Ishikawa (cell line): ENCODE measurements at regions not wholly inside any gene's neighbourhood (a gene's known extent, or its start where the extent isn't known, plus 50 kb on each side); places are given as distances from the start of the nearest gene placed in this dataset.

Experiments used
- CEBPB ChIP-seq: IDR thresholded peaks from 2 replicates; pipeline ENCODE4 v1.6.1; 2012
- CREB1 ChIP-seq: IDR thresholded peaks from 2 replicates; pipeline ENCODE4 v1.6.1; 2012; ENCODE audit warnings: low read depth
- EGR1 ChIP-seq: IDR thresholded peaks from 2 replicates; pipeline ENCODE4 v1.6.1; 2012
- EP300 ChIP-seq: IDR thresholded peaks from 2 replicates; pipeline ENCODE4 v1.6.1; 2012; ENCODE audit warnings: borderline replicate concordance
- FOXM1 ChIP-seq: IDR thresholded peaks from 2 replicates; pipeline ENCODE4 v1.6.1; 2012; ENCODE audit warnings: low read depth, borderline replicate concordance
- NFIC ChIP-seq: IDR thresholded peaks from 2 replicates; pipeline ENCODE4 v1.6.1; 2012
- RAD21 ChIP-seq: IDR thresholded peaks from 2 replicates; pipeline ENCODE4 v1.6.1; 2012; ENCODE audit warnings: low read depth
- TAF1 ChIP-seq: IDR thresholded peaks from 2 replicates; pipeline ENCODE4 v1.6.1; 2012; ENCODE audit warnings: low read depth, mild to moderate bottlenecking
- TCF12 ChIP-seq: IDR thresholded peaks from 2 replicates; pipeline ENCODE4 v1.6.1; 2012; ENCODE audit warnings: low read depth
- TEAD4 ChIP-seq: IDR thresholded peaks from 2 replicates; pipeline ENCODE4 v1.6.1; 2012
- YY1 ChIP-seq: IDR thresholded peaks from 2 replicates; pipeline ENCODE4 v1.6.1; 2012; ENCODE audit warnings: low read depth
- ZBTB7A ChIP-seq: IDR thresholded peaks from 2 replicates; pipeline ENCODE4 v1.6.1; 2012; ENCODE audit warnings: low read depth
- TF ChIP-seq, protein P1 (sequence below): IDR thresholded peaks from 2 replicates; pipeline ENCODE4 v1.6.1; 2012
- TF ChIP-seq, protein P2 (sequence below): IDR thresholded peaks from 2 replicates; pipeline ENCODE4 v1.6.1; 2012
- TF ChIP-seq, protein P3 (sequence below): IDR thresholded peaks from 2 replicates; pipeline ENCODE4 v1.6.1; 2012; ENCODE audit warnings: low read depth, mild to moderate bottlenecking

GRCh38 chr6:105753620-105754211 is 332.4 kb upstream of the PRDM1 start:
- TF ChIP-seq TAF1: no peak
- TF ChIP-seq, protein P1, sequence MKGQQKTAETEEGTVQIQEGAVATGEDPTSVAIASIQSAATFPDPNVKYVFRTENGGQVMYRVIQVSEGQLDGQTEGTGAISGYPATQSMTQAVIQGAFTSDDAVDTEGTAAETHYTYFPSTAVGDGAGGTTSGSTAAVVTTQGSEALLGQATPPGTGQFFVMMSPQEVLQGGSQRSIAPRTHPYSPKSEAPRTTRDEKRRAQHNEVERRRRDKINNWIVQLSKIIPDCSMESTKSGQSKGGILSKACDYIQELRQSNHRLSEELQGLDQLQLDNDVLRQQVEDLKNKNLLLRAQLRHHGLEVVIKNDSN: no peak
- no peak for TF ChIP-seq EP300
- TF ChIP-seq CREB1: no peak
- TF ChIP-seq TCF12: no peak
- TF ChIP-seq, protein P2, sequence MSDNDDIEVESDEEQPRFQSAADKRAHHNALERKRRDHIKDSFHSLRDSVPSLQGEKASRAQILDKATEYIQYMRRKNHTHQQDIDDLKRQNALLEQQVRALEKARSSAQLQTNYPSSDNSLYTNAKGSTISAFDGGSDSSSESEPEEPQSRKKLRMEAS: no peak
- no peak for TF ChIP-seq CEBPB
- TF ChIP-seq, protein P3, sequence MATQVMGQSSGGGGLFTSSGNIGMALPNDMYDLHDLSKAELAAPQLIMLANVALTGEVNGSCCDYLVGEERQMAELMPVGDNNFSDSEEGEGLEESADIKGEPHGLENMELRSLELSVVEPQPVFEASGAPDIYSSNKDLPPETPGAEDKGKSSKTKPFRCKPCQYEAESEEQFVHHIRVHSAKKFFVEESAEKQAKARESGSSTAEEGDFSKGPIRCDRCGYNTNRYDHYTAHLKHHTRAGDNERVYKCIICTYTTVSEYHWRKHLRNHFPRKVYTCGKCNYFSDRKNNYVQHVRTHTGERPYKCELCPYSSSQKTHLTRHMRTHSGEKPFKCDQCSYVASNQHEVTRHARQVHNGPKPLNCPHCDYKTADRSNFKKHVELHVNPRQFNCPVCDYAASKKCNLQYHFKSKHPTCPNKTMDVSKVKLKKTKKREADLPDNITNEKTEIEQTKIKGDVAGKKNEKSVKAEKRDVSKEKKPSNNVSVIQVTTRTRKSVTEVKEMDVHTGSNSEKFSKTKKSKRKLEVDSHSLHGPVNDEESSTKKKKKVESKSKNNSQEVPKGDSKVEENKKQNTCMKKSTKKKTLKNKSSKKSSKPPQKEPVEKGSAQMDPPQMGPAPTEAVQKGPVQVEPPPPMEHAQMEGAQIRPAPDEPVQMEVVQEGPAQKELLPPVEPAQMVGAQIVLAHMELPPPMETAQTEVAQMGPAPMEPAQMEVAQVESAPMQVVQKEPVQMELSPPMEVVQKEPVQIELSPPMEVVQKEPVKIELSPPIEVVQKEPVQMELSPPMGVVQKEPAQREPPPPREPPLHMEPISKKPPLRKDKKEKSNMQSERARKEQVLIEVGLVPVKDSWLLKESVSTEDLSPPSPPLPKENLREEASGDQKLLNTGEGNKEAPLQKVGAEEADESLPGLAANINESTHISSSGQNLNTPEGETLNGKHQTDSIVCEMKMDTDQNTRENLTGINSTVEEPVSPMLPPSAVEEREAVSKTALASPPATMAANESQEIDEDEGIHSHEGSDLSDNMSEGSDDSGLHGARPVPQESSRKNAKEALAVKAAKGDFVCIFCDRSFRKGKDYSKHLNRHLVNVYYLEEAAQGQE: no peak
- TF ChIP-seq YY1: no peak
- no peak for TF ChIP-seq RAD21
- no peak for TF ChIP-seq ZBTB7A
- TF ChIP-seq TEAD4: no peak
- TF ChIP-seq FOXM1: no peak
- no peak for TF ChIP-seq NFIC
- TF ChIP-seq EGR1: no peak

DNA sequence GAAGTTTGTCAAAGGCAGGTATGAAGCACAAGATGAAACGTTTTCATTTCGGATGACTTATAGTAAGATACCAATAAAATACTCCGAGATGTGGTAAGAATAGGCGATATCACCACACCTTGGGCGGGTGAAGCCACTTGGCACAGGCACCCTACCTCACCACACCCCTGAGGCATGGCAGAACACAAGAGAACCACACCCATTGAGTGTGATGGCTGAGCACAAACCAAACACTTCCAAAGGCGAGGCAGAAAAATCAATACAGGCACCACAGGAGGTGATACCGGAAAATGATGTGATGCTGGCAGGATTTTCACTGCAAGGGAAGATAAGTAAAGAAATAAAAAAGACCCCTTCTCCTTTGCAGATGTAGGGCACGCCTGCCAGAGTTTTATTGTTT is 332.9 kb upstream of the PRDM1 start:
- TF ChIP-seq TEAD4 (no peak), CEBPB (no peak), TCF12 (no peak), TAF1 (no peak), RAD21 (no peak), FOXM1 (no peak), CREB1 (no peak), NFIC (no peak)
- TF ChIP-seq, protein P1: no peak
- TF ChIP-seq, protein P2: no peak

GRCh38 chr6:105750089-105750488 is 336.0 kb upstream of the PRDM1 start:
- TF ChIP-seq TAF1 (no peak), TEAD4 (no peak)
- TF ChIP-seq, protein P3: no peak
- TF ChIP-seq, protein P2: no peak

- TF ChIP-seq, protein P2: no peak
Observed at GRCh38 chr6:105748737-105749161, 337.4 kb upstream of the PRDM1 start.

GRCh38 chr6:105747823-105748405 is 338.2 kb upstream of the PRDM1 start:
- no peak for TF ChIP-seq TEAD4
- no peak for TF ChIP-seq EP300

- TF ChIP-seq TEAD4 (no peak), YY1 (no peak), TAF1 (no peak), ZBTB7A (no peak), FOXM1 (no peak)
- TF ChIP-seq, protein P3: no peak
Observed at GRCh38 chr6:105746509-105746908, 339.6 kb upstream of the PRDM1 start.
